Liver (tissue), 8 donors: ENCODE measurements at regions not wholly inside any gene's neighbourhood (a gene's known extent, or its start where the extent isn't known, plus 50 kb on each side); places are given as distances from the start of the nearest gene placed in this dataset.

Source experiments
- DNase-seq: peaks from one replicate; pipeline ENCODE4 v3.0.0-alpha.2; 2017; ENCODE audit warnings: low spot score
- H3K27ac ChIP-seq, 2 donors: one replicate each; pipeline ENCODE4 v1.7.0; 2013; ENCODE audit warnings: inconsistent platforms in 2 of 2, low read length in 2 of 2, control low read depth in 1 of 2, low read depth in 1 of 2, mild to moderate bottlenecking in 1 of 2
- H3K27me3 ChIP-seq, 4 donors: one replicate each; pipeline versions ENCODE4 v1.6.1 to v1.7.0; 2013; ENCODE audit warnings: low read length in 3 of 4, inconsistent platforms in 1 of 4, mild to moderate bottlenecking in 1 of 4, moderate library complexity in 1 of 4; ENCODE audit not compliant: control insufficient read depth in 4 of 4, insufficient read depth in 4 of 4
- H3K36me3 ChIP-seq, 4 donors: one replicate each; pipeline versions ENCODE4 v1.6.1 to v1.7.0; 2013; ENCODE audit warnings: low read length in 3 of 4, mild to moderate bottlenecking in 3 of 4, low read depth in 1 of 4, moderate library complexity in 1 of 4; ENCODE audit not compliant: control insufficient read depth in 4 of 4, insufficient read depth in 3 of 4
- H3K4me1 ChIP-seq, 4 donors: one replicate each; pipeline versions ENCODE4 v1.6.1 to v1.7.0; 2013; ENCODE audit warnings: low read length in 3 of 4, mild to moderate bottlenecking in 3 of 4, moderate library complexity in 1 of 4; ENCODE audit not compliant: control insufficient read depth in 4 of 4, insufficient read depth in 4 of 4
- H3K4me3 ChIP-seq, 3 donors: one replicate each; pipeline versions ENCODE4 v1.6.1 to v1.7.0; 2013; ENCODE audit warnings: low read length in 3 of 3, control low read depth in 1 of 3, low read depth in 1 of 3, mild to moderate bottlenecking in 1 of 3
- H3K9ac ChIP-seq, 2 donors: one replicate each; pipeline ENCODE4 v1.7.0; 2013; ENCODE audit warnings: low read length in 2 of 2, mild to moderate bottlenecking in 2 of 2, moderate library complexity in 2 of 2, control low read depth in 1 of 2, low read depth in 1 of 2
- H3K9me3 ChIP-seq, 4 donors: one replicate each; pipeline versions ENCODE4 v1.6.1 to v1.7.0; 2013; ENCODE audit warnings: low read length in 3 of 4; ENCODE audit not compliant: control insufficient read depth in 4 of 4
- CTCF ChIP-seq: fragments of 150-350 bp; IDR thresholded peaks from 2 replicates; pipeline ENCODE4 v1.5.1; 2017; ENCODE audit warnings: improper control_type of control experiment, low read depth, low read length; ENCODE audit not compliant: missing input control
- EGR1 ChIP-seq, 2 donors: IDR thresholded peaks; 2 replicates each; pipeline ENCODE4 v1.6.1; 2016 to 2018; ENCODE audit warnings: antibody characterized with exemption in 2 of 2, low read depth in 2 of 2
- FOXA1 ChIP-seq: IDR thresholded peaks from 2 replicates; pipeline ENCODE4 v1.6.1; 2016; ENCODE audit warnings: antibody characterized with exemption
- FOXA2 ChIP-seq: IDR thresholded peaks from 2 replicates; pipeline ENCODE4 v1.6.1; 2016; ENCODE audit warnings: antibody characterized with exemption
- GABPA ChIP-seq, 2 donors: IDR thresholded peaks in 1 of 2; conservative IDR thresholded peaks in 1 of 2; 2 replicates each; pipeline ENCODE4 v1.6.1; 2016; ENCODE audit warnings: antibody characterized with exemption in 2 of 2, mild to moderate bottlenecking in 1 of 2, moderate library complexity in 1 of 2
- HNF4A ChIP-seq, 2 donors: conservative IDR thresholded peaks; 2 replicates each; pipeline ENCODE4 v1.6.1; 2016; ENCODE audit warnings: antibody characterized with exemption in 2 of 2, mild to moderate bottlenecking in 2 of 2
- HNF4G ChIP-seq: IDR thresholded peaks from 2 replicates; pipeline ENCODE4 v1.6.1; 2016; ENCODE audit warnings: antibody characterized with exemption
- JUND ChIP-seq, 2 donors: IDR thresholded peaks; 2 replicates each; pipeline ENCODE4 v1.6.1; 2016; ENCODE audit warnings: antibody characterized with exemption in 2 of 2
- MAX ChIP-seq: IDR thresholded peaks from 2 replicates; pipeline ENCODE4 v1.6.1; 2016; ENCODE audit warnings: antibody characterized with exemption
- NR2F2 ChIP-seq: IDR thresholded peaks from 2 replicates; pipeline ENCODE4 v1.6.1; 2016; ENCODE audit warnings: antibody characterized with exemption
- RAD21 ChIP-seq, 2 donors: IDR thresholded peaks; 2 replicates each; pipeline ENCODE4 v1.6.1; 2016; ENCODE audit warnings: antibody characterized with exemption in 2 of 2, mild to moderate bottlenecking in 2 of 2
- RXRA ChIP-seq, 2 donors: IDR thresholded peaks; 2 replicates each; pipeline ENCODE4 v1.6.1; 2017 to 2018; ENCODE audit warnings: antibody characterized with exemption in 2 of 2, mild to moderate bottlenecking in 1 of 2
- SP1 ChIP-seq: IDR thresholded peaks from 2 replicates; pipeline ENCODE4 v1.6.1; 2018; ENCODE audit warnings: antibody characterized with exemption, mild to moderate bottlenecking
- TAF1 ChIP-seq: conservative IDR thresholded peaks from 2 replicates; pipeline ENCODE4 v1.6.1; 2016; ENCODE audit warnings: antibody characterized with exemption, mild to moderate bottlenecking
- YY1 ChIP-seq: IDR thresholded peaks from 2 replicates; pipeline ENCODE4 v1.6.1; 2016; ENCODE audit warnings: antibody characterized with exemption, mild to moderate bottlenecking
- WGBS: extraction: QIAGEN DNeasy Blood & Tissue Kit; methylation state at CpG from one replicate; pipeline ENCODE4 v1.1.7; 2013; 5-methylcytosine and 5-hydroxymethylcytosine counted together
- TF ChIP-seq, protein P1 (sequence below): IDR thresholded peaks from 2 replicates; pipeline ENCODE4 v1.6.1; 2016; ENCODE audit warnings: antibody characterized with exemption
- TF ChIP-seq, protein P2 (sequence below): IDR thresholded peaks from 2 replicates; pipeline ENCODE4 v1.6.1; 2016; ENCODE audit warnings: antibody characterized with exemption, mild to moderate bottlenecking
- TF ChIP-seq, protein P3 (sequence below): IDR thresholded peaks from 2 replicates; pipeline ENCODE4 v1.6.1; 2016; ENCODE audit warnings: antibody characterized with exemption
- donor health status: healthy.
- donor health status: healthy.
- donor health status: healthy.
- donor health status: healthy.
- donor health status: healthy.

GRCh38 chr20:39877788-39878187 lies 811.2 kb downstream of the MAFB start:
- no peak for DNase-seq
- no peaks in the 10 kb centered on the region for H3K27me3 ChIP-seq
- WGBS, result 55% methylated on average over 2 of the region's 2 CpGs

DNA sequence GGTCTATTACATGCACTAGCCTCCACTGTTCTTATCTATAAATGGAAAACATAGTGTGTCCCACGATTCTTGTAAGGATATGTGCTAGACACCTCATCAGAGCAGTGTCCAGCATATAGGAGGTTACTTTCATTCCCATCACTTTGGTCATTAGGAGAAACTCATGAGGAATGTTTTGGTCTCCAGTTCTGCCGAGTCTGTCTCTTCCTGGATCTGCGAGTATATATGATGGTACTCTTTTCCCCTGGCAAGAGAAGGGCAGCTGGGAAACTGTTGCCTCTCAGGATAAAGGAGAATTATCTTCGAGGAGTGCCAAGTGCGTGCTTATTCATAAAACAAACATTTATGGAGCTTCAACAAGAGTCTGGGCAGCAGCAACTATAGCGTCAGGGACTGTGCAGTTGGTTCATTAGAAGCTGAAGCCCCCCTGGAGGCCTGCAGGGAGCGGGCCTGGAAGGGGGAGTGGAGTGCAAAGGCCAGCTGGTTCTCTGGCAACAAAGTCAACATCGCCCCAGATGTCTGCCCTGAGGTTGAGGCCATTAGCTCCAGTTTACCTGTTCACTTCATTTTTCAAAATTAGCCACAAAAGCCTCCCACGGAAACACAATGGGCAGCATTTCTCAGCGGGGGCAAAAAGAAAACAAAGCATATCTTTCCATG lies 811.9 kb downstream of the MAFB start:
- Histone ChIP-seq H3K27me3 (no peaks in the 10 kb centered on the region), H3K9ac (no peak overlapping the region), H3K27ac (no peak overlapping the region), H3K9me3 (no peaks in the 10 kb centered on the region), H3K36me3 (no peaks in the 10 kb centered on the region), H3K4me3 (no peak overlapping the region), H3K4me1 (peaks cover 0 to 28% (median 15%) of the 10 kb centered on the region in 4 donors)
- 57% methylated on average over 10 of the region's 10 CpGs for WGBS
- peak; percentile 39 for DNase-seq
- TF ChIP-seq GABPA (IDR thresholded peaks at IDR 0.05 in 1 of 2, conservative IDR thresholded peaks at IDR 0.05 in 1 of 2) (no peak), SP1 (no peak), TAF1 (no peak), HNF4A (conservative IDR thresholded peaks at IDR 0.05) (no peak), HNF4G (no peak), RXRA (IDR thresholded peaks at IDR 0.05) (no peak), FOXA1 (no peak), JUND (IDR thresholded peaks at IDR 0.05) (no peak), NR2F2 (no peak), YY1 (no peak), EGR1 (IDR thresholded peaks at IDR 0.05; ENCODE audit: low read depth in 2 of 2) (no peak), MAX (no peak), RAD21 (IDR thresholded peaks at IDR 0.05) (no peak), CTCF (no peak), FOXA2 (no peak)
- TF ChIP-seq, protein P1, sequence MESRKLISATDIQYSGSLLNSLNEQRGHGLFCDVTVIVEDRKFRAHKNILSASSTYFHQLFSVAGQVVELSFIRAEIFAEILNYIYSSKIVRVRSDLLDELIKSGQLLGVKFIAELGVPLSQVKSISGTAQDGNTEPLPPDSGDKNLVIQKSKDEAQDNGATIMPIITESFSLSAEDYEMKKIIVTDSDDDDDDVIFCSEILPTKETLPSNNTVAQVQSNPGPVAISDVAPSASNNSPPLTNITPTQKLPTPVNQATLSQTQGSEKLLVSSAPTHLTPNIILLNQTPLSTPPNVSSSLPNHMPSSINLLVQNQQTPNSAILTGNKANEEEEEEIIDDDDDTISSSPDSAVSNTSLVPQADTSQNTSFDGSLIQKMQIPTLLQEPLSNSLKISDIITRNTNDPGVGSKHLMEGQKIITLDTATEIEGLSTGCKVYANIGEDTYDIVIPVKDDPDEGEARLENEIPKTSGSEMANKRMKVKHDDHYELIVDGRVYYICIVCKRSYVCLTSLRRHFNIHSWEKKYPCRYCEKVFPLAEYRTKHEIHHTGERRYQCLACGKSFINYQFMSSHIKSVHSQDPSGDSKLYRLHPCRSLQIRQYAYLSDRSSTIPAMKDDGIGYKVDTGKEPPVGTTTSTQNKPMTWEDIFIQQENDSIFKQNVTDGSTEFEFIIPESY, result no peak
- TF ChIP-seq, protein P2, sequence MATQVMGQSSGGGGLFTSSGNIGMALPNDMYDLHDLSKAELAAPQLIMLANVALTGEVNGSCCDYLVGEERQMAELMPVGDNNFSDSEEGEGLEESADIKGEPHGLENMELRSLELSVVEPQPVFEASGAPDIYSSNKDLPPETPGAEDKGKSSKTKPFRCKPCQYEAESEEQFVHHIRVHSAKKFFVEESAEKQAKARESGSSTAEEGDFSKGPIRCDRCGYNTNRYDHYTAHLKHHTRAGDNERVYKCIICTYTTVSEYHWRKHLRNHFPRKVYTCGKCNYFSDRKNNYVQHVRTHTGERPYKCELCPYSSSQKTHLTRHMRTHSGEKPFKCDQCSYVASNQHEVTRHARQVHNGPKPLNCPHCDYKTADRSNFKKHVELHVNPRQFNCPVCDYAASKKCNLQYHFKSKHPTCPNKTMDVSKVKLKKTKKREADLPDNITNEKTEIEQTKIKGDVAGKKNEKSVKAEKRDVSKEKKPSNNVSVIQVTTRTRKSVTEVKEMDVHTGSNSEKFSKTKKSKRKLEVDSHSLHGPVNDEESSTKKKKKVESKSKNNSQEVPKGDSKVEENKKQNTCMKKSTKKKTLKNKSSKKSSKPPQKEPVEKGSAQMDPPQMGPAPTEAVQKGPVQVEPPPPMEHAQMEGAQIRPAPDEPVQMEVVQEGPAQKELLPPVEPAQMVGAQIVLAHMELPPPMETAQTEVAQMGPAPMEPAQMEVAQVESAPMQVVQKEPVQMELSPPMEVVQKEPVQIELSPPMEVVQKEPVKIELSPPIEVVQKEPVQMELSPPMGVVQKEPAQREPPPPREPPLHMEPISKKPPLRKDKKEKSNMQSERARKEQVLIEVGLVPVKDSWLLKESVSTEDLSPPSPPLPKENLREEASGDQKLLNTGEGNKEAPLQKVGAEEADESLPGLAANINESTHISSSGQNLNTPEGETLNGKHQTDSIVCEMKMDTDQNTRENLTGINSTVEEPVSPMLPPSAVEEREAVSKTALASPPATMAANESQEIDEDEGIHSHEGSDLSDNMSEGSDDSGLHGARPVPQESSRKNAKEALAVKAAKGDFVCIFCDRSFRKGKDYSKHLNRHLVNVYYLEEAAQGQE, result no peak
- TF ChIP-seq, protein P3, sequence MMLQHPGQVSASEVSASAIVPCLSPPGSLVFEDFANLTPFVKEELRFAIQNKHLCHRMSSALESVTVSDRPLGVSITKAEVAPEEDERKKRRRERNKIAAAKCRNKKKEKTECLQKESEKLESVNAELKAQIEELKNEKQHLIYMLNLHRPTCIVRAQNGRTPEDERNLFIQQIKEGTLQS, result no peak

More at GRCh38 chr20:39877788-39878187, 811.2 kb downstream of the MAFB start:
- no peak overlapping the region for H3K9ac ChIP-seq
- H3K9me3 ChIP-seq, result no peaks in the 10 kb centered on the region
- H3K4me1 ChIP-seq, result peaks cover 0 to 28% (median 15%) of the 10 kb centered on the region in 4 donors
- no peak for TF ChIP-seq CTCF
- TF ChIP-seq, protein P3, result no peak
- H3K36me3 ChIP-seq, result no peaks in the 10 kb centered on the region
- H3K27ac ChIP-seq, result no peak overlapping the region
- H3K4me3 ChIP-seq, result no peak overlapping the region
